ENCODE measurements at regions not wholly inside any gene's neighbourhood (a gene's known extent, or its start where the extent isn't known, plus 50 kb on each side); places are given as distances from the start of the nearest gene placed in this dataset.

GRCh38 chr20:60956194-60956593, 295.9 kb upstream of the CDH4 start:
- no peak for DNase-seq

GRCh38 chr20:60957621-60958020, 294.4 kb upstream of the CDH4 start:
- no peak for DNase-seq

- DNase-seq = no peak
These were observed 292.1 kb upstream of the CDH4 start for GRCh38 chr20:60959971-60960370.

GRCh38 chr20:60960500-60960899, 291.6 kb upstream of the CDH4 start:
- DNase-seq = no peak

- no peak for DNase-seq
These were observed 290.5 kb upstream of the CDH4 start for GRCh38 chr20:60961551-60961950.

- no peak for DNase-seq
These were observed 289.6 kb upstream of the CDH4 start for GRCh38 chr20:60962367-60963045.

DNA sequence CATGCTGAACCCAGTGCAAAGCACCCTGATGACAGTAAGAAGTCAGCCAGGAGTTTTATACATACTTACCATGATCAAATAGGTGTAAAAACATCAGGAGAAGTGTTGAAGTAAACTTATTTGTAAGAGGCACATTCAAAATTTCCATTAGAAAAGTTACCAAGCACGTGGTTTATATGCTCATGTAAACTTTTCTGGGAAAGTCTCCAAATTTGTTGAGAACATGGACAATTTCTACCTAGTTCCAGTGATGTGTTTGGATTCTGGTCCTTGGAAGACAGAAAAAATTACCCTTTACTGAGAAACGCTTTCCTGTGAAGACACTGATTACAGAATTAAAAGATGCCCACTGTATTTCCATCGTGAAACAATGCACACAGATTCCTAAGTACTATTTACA, 288.9 kb upstream of the CDH4 start:
- peak; percentile 25 for DNase-seq

DNA sequence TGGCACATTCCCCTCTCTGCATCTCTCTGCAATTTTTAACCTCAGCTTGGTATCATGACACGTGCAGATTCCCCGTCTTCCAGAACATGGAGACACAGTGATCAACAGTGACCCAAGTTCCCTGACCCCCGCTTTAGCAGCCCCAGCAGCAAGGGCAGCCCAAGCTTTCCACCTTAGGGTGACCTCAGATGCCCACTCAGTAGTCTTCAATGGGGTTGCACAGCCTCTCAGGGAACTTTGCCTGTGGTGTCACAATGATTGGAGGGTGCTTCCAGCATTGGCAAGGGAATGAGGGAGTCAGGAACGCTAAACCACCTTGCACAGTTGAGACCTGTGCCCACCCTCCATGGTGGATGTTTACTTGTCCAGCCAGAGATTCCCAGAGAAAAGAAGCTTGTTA, 287.1 kb upstream of the CDH4 start:
- DNase-seq = no peak

- DNase-seq = no peak
These were observed 286.0 kb upstream of the CDH4 start for GRCh38 chr20:60966031-60966430.

GRCh38 chr20:60966766-60967165, 285.3 kb upstream of the CDH4 start:
- no peak for DNase-seq

- no peak for DNase-seq
These were observed 284.4 kb upstream of the CDH4 start for GRCh38 chr20:60967431-60968316.

DNA sequence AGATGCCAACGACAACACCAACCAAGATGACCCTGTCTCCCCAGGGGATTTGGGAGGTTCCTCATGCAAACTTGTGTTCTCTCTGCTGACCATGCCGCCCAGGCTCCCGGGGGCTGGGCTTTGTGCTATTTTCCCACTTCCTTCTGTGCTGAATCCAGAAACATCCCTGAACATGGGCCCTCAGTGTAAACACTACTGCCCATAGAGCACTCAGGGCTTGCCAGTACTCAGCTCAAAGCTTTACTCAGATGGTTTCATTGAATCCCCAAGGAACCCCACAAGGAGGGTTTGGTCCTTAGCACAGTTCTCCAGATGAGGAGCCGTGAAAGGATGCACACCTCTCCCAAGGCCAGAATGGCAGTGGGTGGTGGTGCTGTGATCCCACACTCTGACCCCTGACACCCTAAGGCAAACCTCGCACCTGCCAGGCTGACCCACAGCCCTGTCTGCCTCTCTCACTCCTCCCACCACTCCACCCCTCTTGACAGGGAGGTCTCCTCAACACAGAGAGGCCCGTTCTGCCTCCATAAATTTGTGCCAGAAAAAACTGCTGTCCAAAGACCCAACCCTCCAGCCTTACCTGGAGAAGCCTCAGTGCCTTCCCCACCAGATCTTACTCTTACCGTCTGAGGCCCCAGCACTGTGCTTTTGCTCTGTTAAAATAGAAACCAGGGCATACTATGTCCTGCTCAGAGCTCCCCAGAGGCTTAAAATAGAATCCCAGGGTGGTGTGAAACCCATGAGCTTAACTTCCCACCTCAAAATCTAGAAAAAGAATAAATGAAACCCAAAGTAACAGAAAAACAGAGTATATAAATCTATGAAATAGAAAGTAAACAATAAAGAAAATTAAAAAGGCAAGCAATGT, 283.0 kb upstream of the CDH4 start:
- no peak for DNase-seq

DNA sequence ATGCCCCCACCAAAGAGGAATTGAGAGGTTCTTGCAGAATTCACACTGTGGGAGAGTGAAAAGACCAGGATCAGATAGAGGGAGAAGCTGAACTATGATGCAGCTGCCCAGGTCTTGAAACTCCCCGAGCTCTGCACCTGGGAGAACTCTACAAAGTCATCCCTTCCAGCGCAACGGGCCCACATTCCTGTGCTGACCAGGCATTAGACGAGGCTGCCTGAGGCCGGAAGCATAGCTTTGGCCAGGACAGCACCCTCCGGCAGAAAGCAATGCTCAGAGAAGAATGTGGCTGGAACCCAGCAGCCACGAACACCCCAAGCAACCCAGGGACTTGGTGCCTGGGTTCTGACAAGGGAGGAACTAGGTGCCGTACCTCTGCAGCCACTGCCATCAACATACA, 281.5 kb upstream of the CDH4 start:
- DNase-seq = no peak

DNA sequence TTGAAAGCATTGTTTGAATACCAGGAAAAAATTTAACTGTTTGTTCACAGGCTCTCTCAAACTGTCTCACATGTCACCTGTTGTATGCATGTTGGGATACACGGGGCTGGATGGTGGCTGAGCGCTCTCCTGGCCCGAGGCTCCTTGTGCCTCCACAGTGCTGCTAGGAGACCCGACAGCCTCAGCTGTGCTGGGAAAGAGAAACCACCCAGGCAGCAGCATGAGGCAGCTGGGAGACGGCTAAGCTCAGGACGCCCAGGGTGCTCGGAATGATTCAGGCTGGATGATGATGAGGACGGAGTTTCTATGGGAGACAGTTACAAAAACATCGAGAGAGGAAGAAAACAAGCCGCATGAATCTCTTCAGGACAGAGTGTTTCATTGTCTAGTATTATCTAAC, 278.0 kb upstream of the CDH4 start:
- no peak for DNase-seq

- DNase-seq = no peak
These were observed 277.6 kb upstream of the CDH4 start for GRCh38 chr20:60974441-60974945.

GRCh38 chr20:60976139-60976538, 275.9 kb upstream of the CDH4 start:
- DNase-seq = no peak

GRCh38 chr20:60976913-60977312, 275.1 kb upstream of the CDH4 start:
- DNase-seq = no peak

GRCh38 chr20:60977901-60978300, 274.2 kb upstream of the CDH4 start:
- DNase-seq = no peak

DNA sequence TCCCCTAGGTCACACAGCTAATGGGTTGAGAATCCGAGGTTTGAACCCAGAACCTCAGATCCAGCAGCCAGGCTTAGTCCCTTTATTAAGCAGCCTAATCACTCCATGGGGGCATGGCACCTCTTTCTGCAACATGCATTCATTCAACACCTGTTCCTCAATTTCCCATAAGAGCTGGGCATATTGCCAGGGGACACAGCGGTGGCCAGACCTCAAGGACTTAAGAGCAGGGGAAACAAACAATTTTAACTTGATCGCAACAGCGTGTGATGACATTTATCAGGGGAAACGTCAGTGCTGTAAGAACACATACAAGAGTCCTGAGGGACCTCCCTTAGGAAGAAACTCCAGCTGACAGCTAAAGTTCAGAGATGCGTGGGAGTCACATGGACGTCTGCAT, 267.4 kb upstream of the CDH4 start:
- no peak for DNase-seq

DNA sequence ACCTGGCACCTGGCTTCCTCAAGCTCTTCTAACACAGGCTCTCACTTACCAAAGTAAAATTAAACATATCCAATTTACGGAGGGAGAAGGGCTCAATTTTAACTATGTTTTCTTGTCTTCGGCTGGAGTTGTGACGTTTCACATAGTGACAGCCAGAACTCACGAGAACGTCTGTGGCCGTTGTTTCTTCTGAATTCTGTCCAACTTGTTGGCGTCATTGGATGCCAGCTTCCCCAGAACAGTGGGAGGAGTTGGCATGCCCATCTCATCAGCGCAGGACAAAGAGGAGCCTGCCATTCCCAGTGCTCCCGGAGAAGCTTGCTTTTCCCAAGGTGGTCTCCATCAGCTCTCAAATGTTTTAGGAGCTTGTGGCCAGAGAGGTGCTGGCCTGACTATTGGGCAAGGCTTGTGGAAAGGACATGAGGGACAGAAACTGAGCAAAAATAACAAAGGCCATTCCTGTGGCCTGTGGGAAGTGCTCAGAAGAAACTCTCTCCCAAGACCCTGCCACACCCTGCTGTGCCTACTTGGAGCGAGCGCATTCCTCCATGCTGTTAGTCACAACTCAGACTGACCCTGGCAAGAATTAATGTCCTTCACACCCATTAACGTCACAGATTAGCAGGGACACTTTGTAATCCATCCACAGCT, 265.4 kb upstream of the CDH4 start:
- DNase-seq = no peak

DNA sequence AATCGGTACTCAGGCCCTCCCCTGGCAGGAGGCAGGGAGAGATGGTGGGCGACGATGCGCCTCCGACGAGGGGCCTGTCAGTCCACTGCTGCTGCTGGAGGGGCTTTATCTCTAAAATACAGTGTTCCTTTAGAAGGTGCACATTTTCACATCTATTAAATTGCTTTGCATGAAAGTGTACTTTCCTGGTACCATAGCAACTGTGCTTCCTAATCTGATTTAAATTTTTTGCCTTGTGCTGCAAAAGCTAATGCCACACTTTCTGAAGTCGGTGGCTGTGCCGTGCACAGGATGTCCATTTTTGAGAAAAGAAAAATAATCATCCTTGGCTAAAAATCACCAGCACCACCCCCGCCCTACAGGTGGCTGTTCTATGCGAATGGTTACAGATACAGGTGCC, 262.0 kb upstream of the CDH4 start:
- no peak for DNase-seq

DNA sequence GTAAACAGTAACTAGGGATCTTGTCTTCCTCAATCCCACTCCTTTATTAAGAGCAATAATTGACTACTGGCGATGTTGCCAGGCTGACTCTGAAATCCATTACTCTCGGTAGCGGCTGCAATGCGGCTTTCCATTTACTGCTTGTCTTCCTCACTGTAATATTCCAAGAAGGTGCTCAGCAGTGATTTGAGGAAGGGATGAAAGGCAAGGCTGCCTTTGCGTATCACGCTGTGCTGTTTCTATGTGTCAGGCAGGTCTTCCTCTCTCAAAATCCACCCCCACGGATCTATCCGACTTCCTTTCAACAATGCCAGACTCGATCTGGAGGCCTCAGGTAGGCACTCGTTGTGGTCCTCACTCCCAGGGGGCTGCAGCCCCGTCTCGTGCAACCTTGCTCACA, 261.4 kb upstream of the CDH4 start:
- DNase-seq = no peak

Data from muscle of arm (tissue), 1 donor.